Mesenchymal stem cell (in vitro differentiated cells and primary cell): ENCODE measurements at regions not wholly inside any gene's neighbourhood (a gene's known extent, or its start where the extent isn't known, plus 50 kb on each side); places are given as distances from the start of the nearest gene placed in this dataset.

Experiments used
- DNase-seq: peaks from one replicate; pipeline ENCODE4 v3.0.0-alpha.2; 2013
- H2AFZ ChIP-seq: one replicate; pipeline ENCODE4 v1.6.1; 2013; ENCODE audit warnings: low read depth, mild to moderate bottlenecking, control low read depth, inconsistent platforms, low read length, moderate library complexity
- H2AK5ac ChIP-seq: 2 replicates; pipeline ENCODE4 v1.6.1; 2013; ENCODE audit warnings: low read length, moderate library complexity, mild to moderate bottlenecking, inconsistent platforms; ENCODE audit not compliant: severe bottlenecking
- H2BK120ac ChIP-seq: one replicate; pipeline ENCODE4 v1.6.1; 2013; ENCODE audit warnings: low read depth, mild to moderate bottlenecking, inconsistent platforms, low read length, moderate library complexity
- H2BK12ac ChIP-seq, 2 experiments: one replicate each; pipeline ENCODE4 v1.6.1; 2013; ENCODE audit warnings: inconsistent platforms in 2 of 2, low read length in 2 of 2, mild to moderate bottlenecking in 2 of 2, moderate library complexity in 2 of 2, control low read depth in 1 of 2
- H2BK15ac ChIP-seq: one replicate; pipeline ENCODE4 v1.6.1; 2013; ENCODE audit warnings: mild to moderate bottlenecking, low read depth, inconsistent platforms; ENCODE audit not compliant: poor library complexity, severe bottlenecking
- H2BK5ac ChIP-seq: 2 replicates; pipeline ENCODE4 v1.6.1; 2013; ENCODE audit warnings: low read depth, mild to moderate bottlenecking, low read length, control low read depth, inconsistent platforms; ENCODE audit not compliant: poor library complexity, severe bottlenecking
- H3K14ac ChIP-seq, 2 experiments: one replicate each; pipeline ENCODE4 v1.6.1; 2013; ENCODE audit warnings: inconsistent platforms in 2 of 2, low read length in 2 of 2, control low read depth in 1 of 2, mild to moderate bottlenecking in 1 of 2, moderate library complexity in 1 of 2
- H3K18ac ChIP-seq, 2 experiments: one replicate each; pipeline ENCODE4 v1.6.1; 2013; ENCODE audit warnings: inconsistent platforms in 2 of 2, low read length in 2 of 2, control low read depth in 1 of 2, low read depth in 1 of 2, mild to moderate bottlenecking in 1 of 2
- H3K23ac ChIP-seq, 2 experiments: one replicate each; pipeline ENCODE4 v1.6.1; 2013; ENCODE audit warnings: inconsistent platforms in 2 of 2, low read length in 2 of 2, mild to moderate bottlenecking in 2 of 2, moderate library complexity in 2 of 2, control low read depth in 1 of 2
- H3K27ac ChIP-seq: 2 replicates; pipeline ENCODE4 v1.5.1; 2013; ENCODE audit warnings: mild to moderate bottlenecking, moderate library complexity, low read length, control low read depth, inconsistent platforms; ENCODE audit not compliant: poor library complexity, severe bottlenecking
- H3K27me3 ChIP-seq, 2 experiments: 2 replicates each; pipeline versions ENCODE4 v1.6.1 to v1.7.0; 2013; ENCODE audit warnings: low read length in 2 of 2, mild to moderate bottlenecking in 2 of 2, moderate library complexity in 2 of 2, control low read depth in 1 of 2, inconsistent platforms in 1 of 2; ENCODE audit not compliant: control insufficient read depth in 1 of 2, insufficient read depth in 1 of 2
- H3K36me3 ChIP-seq, 2 experiments: 2 replicates each; pipeline versions ENCODE4 v1.6.1 to v1.7.0; 2013; ENCODE audit warnings: low read length in 2 of 2, control low read depth in 1 of 2, inconsistent platforms in 1 of 2, low read depth in 1 of 2, mild to moderate bottlenecking in 1 of 2; ENCODE audit not compliant: insufficient read depth in 2 of 2, control insufficient read depth in 1 of 2
- H3K4ac ChIP-seq, 2 experiments: one replicate each; pipeline ENCODE4 v1.6.1; 2013; ENCODE audit warnings: inconsistent platforms in 2 of 2, low read length in 2 of 2, mild to moderate bottlenecking in 2 of 2, moderate library complexity in 2 of 2, control low read depth in 1 of 2, low read depth in 1 of 2
- H3K4me1 ChIP-seq: 2 replicates; pipeline ENCODE4 v1.6.1; 2013; ENCODE audit warnings: low read depth, low read length, control low read depth; ENCODE audit not compliant: control insufficient read depth, insufficient read depth
- H3K4me2 ChIP-seq: 2 replicates; pipeline ENCODE4 v1.6.1; 2013; ENCODE audit warnings: low read length, mild to moderate bottlenecking, inconsistent platforms; ENCODE audit not compliant: poor library complexity, severe bottlenecking
- H3K4me3 ChIP-seq, 2 experiments: 2 replicates each; pipeline versions ENCODE4 v1.5.1 to v1.7.0; 2013; ENCODE audit warnings: low read length in 2 of 2, mild to moderate bottlenecking in 2 of 2, control low read depth in 1 of 2, low read depth in 1 of 2; ENCODE audit not compliant: insufficient read depth in 1 of 2
- H3K79me1 ChIP-seq: replicated peaks from 2 replicates; pipeline ENCODE4 v1.6.1; 2013; ENCODE audit warnings: mild to moderate bottlenecking, control low read depth, low read length, inconsistent platforms; ENCODE audit not compliant: poor library complexity, severe bottlenecking
- H3K9ac ChIP-seq: 2 replicates; pipeline ENCODE4 v1.7.0; 2013; ENCODE audit warnings: mild to moderate bottlenecking, low read length, moderate library complexity
- H3K9me3 ChIP-seq: 2 replicates; pipeline ENCODE4 v1.7.0; 2013; ENCODE audit warnings: mild to moderate bottlenecking, low read length; ENCODE audit not compliant: control insufficient read depth
- H4K8ac ChIP-seq: one replicate; pipeline ENCODE4 v1.6.1; 2013; ENCODE audit warnings: inconsistent platforms, mild to moderate bottlenecking, low read length, moderate library complexity
- H4K91ac ChIP-seq: one replicate; pipeline ENCODE4 v1.6.1; 2013; ENCODE audit warnings: mild to moderate bottlenecking, low read length, inconsistent platforms
- whole genome bisulfite sequencing: methylation state at CpG from one replicate; pipeline ENCODE4 v1.1.7; 2013; ENCODE audit warnings: mixed read lengths; 5-methylcytosine and 5-hydroxymethylcytosine counted together

DNA sequence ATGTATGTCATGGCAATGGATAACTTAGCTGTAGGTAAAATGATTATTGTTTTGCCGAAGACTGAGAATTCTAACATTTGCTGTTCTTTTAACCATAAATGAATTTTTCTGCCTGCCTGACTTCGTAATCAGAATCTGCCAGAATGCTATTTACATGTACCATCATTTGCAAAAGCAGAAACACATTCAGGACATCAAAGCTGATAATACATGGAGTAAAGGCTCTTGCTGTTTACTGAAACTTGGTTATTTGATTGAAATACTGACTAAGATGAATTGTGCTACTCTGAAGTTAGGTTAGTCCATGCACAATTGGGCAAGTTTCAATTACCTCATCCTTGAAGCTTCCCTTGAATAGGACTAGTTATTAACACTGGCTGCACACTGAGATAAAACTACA lies 293.8 kb downstream of the PLA2G4A start:
- Histone ChIP-seq H2BK120ac (no peak overlapping the region), H3K79me1 (no peaks in the 10 kb centered on the region), H4K91ac (no peak overlapping the region), H3K14ac (no peak overlapping the region), H2BK12ac (no peak overlapping the region), H2AK5ac (no peak overlapping the region), H2BK5ac (no peak overlapping the region), H2AFZ (no peak overlapping the region), H3K27ac (no peak overlapping the region), H2BK15ac (no peak overlapping the region), H4K8ac (no peak overlapping the region), H3K4me2 (no peak overlapping the region), H3K4me1 (no peaks in the 10 kb centered on the region), H3K27me3 (no peaks in the 10 kb centered on the region), H3K4me3 (no peak overlapping the region), H3K9me3 (no peaks in the 10 kb centered on the region), H3K18ac (no peak overlapping the region), H3K23ac (no peak overlapping the region), H3K36me3 (no peaks in the 10 kb centered on the region), H3K4ac (no peak overlapping the region), H3K9ac (no peak overlapping the region)
- DNase-seq, result no peak
- WGBS, result 87% methylated on average over 2 of the region's 2 CpGs

DNA sequence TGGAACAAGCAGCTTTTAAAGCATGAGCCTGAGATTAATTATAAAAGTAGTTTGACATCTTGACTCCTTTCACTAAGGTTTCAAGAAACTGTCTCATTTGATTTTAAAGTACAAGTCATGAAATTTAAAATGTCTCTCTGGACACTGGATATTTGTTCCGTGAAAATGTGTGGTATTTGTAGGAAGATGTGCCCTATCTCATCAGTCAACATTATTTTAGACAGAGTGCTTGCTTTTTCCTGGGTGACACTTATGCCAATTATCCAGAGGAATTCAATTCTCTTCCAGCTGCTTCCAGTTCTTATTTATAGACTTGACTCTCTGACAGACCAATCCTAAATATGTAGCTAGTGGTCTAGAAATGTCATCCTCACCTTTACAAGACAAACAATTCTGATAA lies 300.4 kb downstream of the PLA2G4A start:
- H4K91ac ChIP-seq, result no peak overlapping the region
- no peaks in the 10 kb centered on the region for H3K4me1 ChIP-seq
- H3K9ac ChIP-seq, result no peak overlapping the region
- H3K27ac ChIP-seq, result no peak overlapping the region
- no peaks in the 10 kb centered on the region for H3K79me1 ChIP-seq
- no peaks in the 10 kb centered on the region for H3K36me3 ChIP-seq
- no peak for DNase-seq
- no peaks in the 10 kb centered on the region for H3K27me3 ChIP-seq
- no peak overlapping the region for H2AFZ ChIP-seq
- H2BK12ac ChIP-seq, result no peak overlapping the region
- no peak overlapping the region for H2BK120ac ChIP-seq
- no peak overlapping the region for H3K14ac ChIP-seq
- no peak overlapping the region for H2AK5ac ChIP-seq
- H2BK15ac ChIP-seq, result no peak overlapping the region
- H3K23ac ChIP-seq, result no peak overlapping the region
- peaks cover 3% of the 10 kb centered on the region for H3K9me3 ChIP-seq
- WGBS, result 60% methylated on average over 1 of the region's 1 CpG
- no peak overlapping the region for H3K4me2 ChIP-seq
- H3K18ac ChIP-seq, result no peak overlapping the region
- H3K4me3 ChIP-seq, result no peak overlapping the region
- H2BK5ac ChIP-seq, result no peak overlapping the region
- H4K8ac ChIP-seq, result no peak overlapping the region
- H3K4ac ChIP-seq, result no peak overlapping the region

DNA sequence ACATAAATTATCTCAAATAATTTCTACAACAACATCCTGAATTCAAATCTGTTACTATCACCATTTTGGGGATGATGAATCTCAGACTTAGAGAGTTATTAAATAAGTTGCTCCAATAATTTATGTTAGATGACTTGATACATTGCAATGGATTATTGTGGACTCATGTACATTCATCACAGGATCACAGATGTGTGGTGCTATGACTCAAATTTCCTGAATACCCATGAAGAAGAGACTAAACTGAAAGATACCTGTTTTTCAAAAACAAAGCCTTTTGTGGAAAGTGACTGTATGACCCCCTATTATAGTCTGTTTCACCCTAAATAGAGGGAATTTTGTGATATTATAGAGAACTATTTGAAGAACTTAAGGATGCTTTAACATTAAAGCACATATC lies 315.0 kb downstream of the PLA2G4A start:
- Histone ChIP-seq H3K14ac (no peak overlapping the region), H3K4me3 (no peak overlapping the region), H3K27ac (no peak overlapping the region), H4K8ac (no peak overlapping the region), H3K4me1 (no peaks in the 10 kb centered on the region), H3K36me3 (no peaks in the 10 kb centered on the region), H3K23ac (no peak overlapping the region), H3K9me3 (peaks cover 6% of the 10 kb centered on the region), H2AFZ (no peak overlapping the region), H3K27me3 (no peaks in the 10 kb centered on the region), H2BK5ac (no peak overlapping the region), H4K91ac (no peak overlapping the region), H2AK5ac (no peak overlapping the region), H2BK12ac (no peak overlapping the region), H3K79me1 (no peaks in the 10 kb centered on the region), H2BK120ac (no peak overlapping the region), H3K4ac (no peak overlapping the region), H3K9ac (no peak overlapping the region), H2BK15ac (no peak overlapping the region), H3K18ac (no peak overlapping the region), H3K4me2 (no peak overlapping the region)
- no peak for DNase-seq

DNA sequence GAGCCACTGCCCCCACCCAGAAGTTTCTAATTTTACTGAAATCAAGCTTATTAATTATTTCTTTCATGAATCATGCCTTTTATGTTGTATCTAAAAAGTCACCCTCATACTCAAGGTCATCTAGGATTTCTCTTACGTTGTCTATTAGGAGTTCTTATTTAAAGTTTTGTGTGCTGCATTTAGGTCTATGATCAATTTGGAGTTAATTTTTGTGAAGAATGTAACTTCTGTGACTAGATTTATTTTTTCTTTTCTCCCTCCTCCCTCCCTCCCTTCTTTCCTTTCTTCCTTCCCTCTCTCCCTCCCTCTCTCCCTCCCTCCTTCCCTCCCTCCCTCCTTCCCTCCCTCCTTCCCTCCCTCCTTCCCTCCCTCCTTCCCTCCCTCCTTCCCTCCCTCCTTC lies 317.6 kb downstream of the PLA2G4A start:
- Histone ChIP-seq H2BK15ac (no peak overlapping the region), H3K18ac (no peak overlapping the region), H2BK12ac (no peak overlapping the region)

More for the DNA sequence above, 317.6 kb downstream of the PLA2G4A start:
- no peaks in the 10 kb centered on the region for H3K27me3 ChIP-seq
- no peak overlapping the region for H3K4ac ChIP-seq
- no peak for DNase-seq
- H3K79me1 ChIP-seq, result no peaks in the 10 kb centered on the region
- H4K8ac ChIP-seq, result no peak overlapping the region
- no peaks in the 10 kb centered on the region for H3K36me3 ChIP-seq
- no peak overlapping the region for H2AFZ ChIP-seq
- H3K9me3 ChIP-seq, result peaks cover 17% of the 10 kb centered on the region
- no CpG with 5 or more reads among the region's 1 CpG for WGBS
- H4K91ac ChIP-seq, result no peak overlapping the region
- no peaks in the 10 kb centered on the region for H3K4me1 ChIP-seq
- no peak overlapping the region for H3K4me3 ChIP-seq
- H3K27ac ChIP-seq, result no peak overlapping the region
- H3K23ac ChIP-seq, result no peak overlapping the region
- H2BK120ac ChIP-seq, result no peak overlapping the region
- H3K14ac ChIP-seq, result no peak overlapping the region
- H2BK5ac ChIP-seq, result no peak overlapping the region
- no peak overlapping the region for H3K4me2 ChIP-seq
- H3K9ac ChIP-seq, result no peak overlapping the region
- H2AK5ac ChIP-seq, result no peak overlapping the region
